Loucy (cell line): ENCODE measurements at regions not wholly inside any gene's neighbourhood (a gene's known extent, or its start where the extent isn't known, plus 50 kb on each side); places are given as distances from the start of the nearest gene placed in this dataset.

Experiments used
- H2AFZ ChIP-seq: fragments of 200-600 bp; sonication (generic); 2 replicates; pipeline ENCODE4 v1.6.0; 2016; ENCODE audit warnings: antibody characterized with exemption, mild to moderate bottlenecking, low read length, moderate library complexity
- H3F3A ChIP-seq: fragments of 200-600 bp; 2 replicates; pipeline ENCODE4 v1.6.0; 2016; ENCODE audit warnings: antibody characterized with exemption, low read depth, mild to moderate bottlenecking
- H3K27me3 ChIP-seq: fragments of 200-600 bp; sonication (generic); 2 replicates; pipeline ENCODE4 v1.6.1; 2014; ENCODE audit warnings: low read length, mild to moderate bottlenecking; ENCODE audit not compliant: insufficient read depth, poor library complexity, severe bottlenecking
- H3K36me3 ChIP-seq: fragments of 200-600 bp; sonication (generic); 2 replicates; pipeline ENCODE4 v1.6.1; 2016; ENCODE audit warnings: low read length; ENCODE audit not compliant: insufficient read depth
- H3K4me1 ChIP-seq: fragments of 200-600 bp; sonication (generic); 2 replicates; pipeline ENCODE4 v1.5.1; 2014; ENCODE audit warnings: low read length, mild to moderate bottlenecking; ENCODE audit not compliant: insufficient read depth, poor library complexity, severe bottlenecking
- H3K4me2 ChIP-seq: fragments of 200-600 bp; sonication (generic); 2 replicates; pipeline ENCODE4 v1.6.0; 2014; ENCODE audit warnings: antibody characterized with exemption, low read length, low read depth, mild to moderate bottlenecking; ENCODE audit not compliant: poor library complexity, severe bottlenecking
- H3K4me3 ChIP-seq: fragments of 200-600 bp; sonication (generic); 2 replicates; pipeline ENCODE4 v1.5.1; 2014; ENCODE audit warnings: low read length, mild to moderate bottlenecking, mixed read lengths; ENCODE audit not compliant: poor library complexity, severe bottlenecking
- H3K79me2 ChIP-seq: fragments of 200-600 bp; sonication (generic); 2 replicates; pipeline ENCODE4 v1.6.1; 2014; ENCODE audit warnings: low read length; ENCODE audit not compliant: insufficient read depth
- H3K9ac ChIP-seq: fragments of 200-600 bp; sonication (generic); 2 replicates; pipeline ENCODE4 v1.6.0; 2014; ENCODE audit warnings: mild to moderate bottlenecking, low read depth, low read length, moderate library complexity; ENCODE audit not compliant: poor library complexity, severe bottlenecking
- H3K9me2 ChIP-seq: fragments of 200-600 bp; sonication (generic); replicated peaks from 2 replicates; pipeline ENCODE4 v1.6.1; 2016; ENCODE audit warnings: low read depth, low read length, mixed read lengths
- H3K9me3 ChIP-seq: fragments of 200-600 bp; sonication (generic); 2 replicates; pipeline ENCODE4 v1.6.1; 2014; ENCODE audit warnings: mild to moderate bottlenecking, antibody characterized with exemption, low read length, low read depth; ENCODE audit not compliant: insufficient read depth
- H4K20me1 ChIP-seq: fragments of 200-600 bp; sonication (generic); 2 replicates; pipeline ENCODE4 v1.6.0; 2014; ENCODE audit warnings: antibody characterized with exemption, low read length, mild to moderate bottlenecking; ENCODE audit not compliant: insufficient read depth, poor library complexity, severe bottlenecking
- CTCF ChIP-seq: fragments of 200-600 bp; sonication (generic); conservative IDR thresholded peaks from 2 replicates; pipeline ENCODE4 v1.5.1; 2014; ENCODE audit warnings: mild to moderate bottlenecking, antibody characterized with exemption, low read length
- EZH2phosphoT487 ChIP-seq: fragments of 200-600 bp; IDR thresholded peaks from 2 replicates; pipeline ENCODE4 v1.6.1; 2018; ENCODE audit warnings: antibody characterized with exemption, mild to moderate bottlenecking, moderate library complexity, borderline replicate concordance

- Histone ChIP-seq H3K4me1 (no peaks in the 10 kb centered on the region), H3K9me2 (no peaks in the 10 kb centered on the region), H3K4me2 (no peak overlapping the region), H3K9me3 (no peaks in the 10 kb centered on the region), H4K20me1 (no peaks in the 10 kb centered on the region), H2AFZ (no peak overlapping the region), H3K9ac (no peak overlapping the region), H3K36me3 (no peaks in the 10 kb centered on the region), H3K79me2 (no peaks in the 10 kb centered on the region), H3F3A (no peaks in the 10 kb centered on the region), H3K4me3 (no peak overlapping the region), H3K27me3 (no peaks in the 10 kb centered on the region)
- TF ChIP-seq CTCF = no peak
Measured at GRCh38 chrX:13876652-13877051, 59.8 kb upstream of the GPM6B start.

GRCh38 chrX:13875572-13875971 is 58.7 kb upstream of the GPM6B start:
- Histone ChIP-seq H2AFZ (no peak overlapping the region), H3K9me2 (no peaks in the 10 kb centered on the region), H3K9ac (no peak overlapping the region), H3K9me3 (no peaks in the 10 kb centered on the region), H3K4me3 (no peak overlapping the region), H3F3A (no peaks in the 10 kb centered on the region), H3K79me2 (no peaks in the 10 kb centered on the region), H3K4me1 (no peaks in the 10 kb centered on the region), H3K36me3 (no peaks in the 10 kb centered on the region), H4K20me1 (no peaks in the 10 kb centered on the region), H3K4me2 (no peak overlapping the region), H3K27me3 (no peaks in the 10 kb centered on the region)
- TF ChIP-seq CTCF = no peak
- no peak for TF ChIP-seq EZH2phosphoT487

- Histone ChIP-seq H3K9me3 (no peaks in the 10 kb centered on the region), H3K9ac (no peak overlapping the region), H2AFZ (no peak overlapping the region), H3F3A (no peaks in the 10 kb centered on the region), H4K20me1 (no peaks in the 10 kb centered on the region), H3K4me1 (no peaks in the 10 kb centered on the region), H3K4me3 (no peak overlapping the region), H3K27me3 (no peaks in the 10 kb centered on the region), H3K4me2 (no peak overlapping the region), H3K9me2 (no peaks in the 10 kb centered on the region), H3K36me3 (no peaks in the 10 kb centered on the region), H3K79me2 (no peaks in the 10 kb centered on the region)
- TF ChIP-seq CTCF (no peak), EZH2phosphoT487 (no peak)
Measured at GRCh38 chrX:13868591-13868990, 51.7 kb upstream of the GPM6B start.
